ENCODE measurements at regions not wholly inside any gene's neighbourhood (a gene's known extent, or its start where the extent isn't known, plus 50 kb on each side); places are given as distances from the start of the nearest gene placed in this dataset.

DNA sequence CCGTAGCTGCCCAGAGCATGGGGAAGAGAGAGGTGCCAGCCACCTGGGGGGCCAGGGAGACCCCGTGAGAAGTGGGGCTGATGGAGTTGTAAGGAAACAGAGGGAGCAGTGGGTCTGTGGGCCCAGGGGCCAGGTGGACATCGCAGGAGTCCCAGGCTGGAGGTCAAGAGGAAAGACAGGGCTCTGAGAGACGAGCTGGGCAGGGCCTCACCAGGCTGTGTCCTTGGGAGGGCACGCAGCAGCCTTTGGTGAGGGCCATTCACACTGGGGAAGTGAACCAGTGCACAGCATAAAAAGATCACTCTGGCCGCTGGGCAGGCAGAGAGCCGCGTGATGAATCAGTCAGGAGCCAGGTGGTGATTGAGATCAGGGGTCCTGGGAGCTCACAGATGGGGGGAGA is 73.9 kb upstream of the FOXQ1 start:
- H3K4me3 ChIP-seq (replicated peaks; ENCODE audit: insufficient read depth, low read length): no peak overlapping the region
- no peaks in the 10 kb centered on the region for H3K27me3 ChIP-seq (ENCODE audit: insufficient read depth, poor library complexity, severe bottlenecking)
- no peak for DNase-seq (ENCODE audit: low read depth in 1 of 2, low spot score in 1 of 2)
- TF ChIP-seq, protein P1, sequence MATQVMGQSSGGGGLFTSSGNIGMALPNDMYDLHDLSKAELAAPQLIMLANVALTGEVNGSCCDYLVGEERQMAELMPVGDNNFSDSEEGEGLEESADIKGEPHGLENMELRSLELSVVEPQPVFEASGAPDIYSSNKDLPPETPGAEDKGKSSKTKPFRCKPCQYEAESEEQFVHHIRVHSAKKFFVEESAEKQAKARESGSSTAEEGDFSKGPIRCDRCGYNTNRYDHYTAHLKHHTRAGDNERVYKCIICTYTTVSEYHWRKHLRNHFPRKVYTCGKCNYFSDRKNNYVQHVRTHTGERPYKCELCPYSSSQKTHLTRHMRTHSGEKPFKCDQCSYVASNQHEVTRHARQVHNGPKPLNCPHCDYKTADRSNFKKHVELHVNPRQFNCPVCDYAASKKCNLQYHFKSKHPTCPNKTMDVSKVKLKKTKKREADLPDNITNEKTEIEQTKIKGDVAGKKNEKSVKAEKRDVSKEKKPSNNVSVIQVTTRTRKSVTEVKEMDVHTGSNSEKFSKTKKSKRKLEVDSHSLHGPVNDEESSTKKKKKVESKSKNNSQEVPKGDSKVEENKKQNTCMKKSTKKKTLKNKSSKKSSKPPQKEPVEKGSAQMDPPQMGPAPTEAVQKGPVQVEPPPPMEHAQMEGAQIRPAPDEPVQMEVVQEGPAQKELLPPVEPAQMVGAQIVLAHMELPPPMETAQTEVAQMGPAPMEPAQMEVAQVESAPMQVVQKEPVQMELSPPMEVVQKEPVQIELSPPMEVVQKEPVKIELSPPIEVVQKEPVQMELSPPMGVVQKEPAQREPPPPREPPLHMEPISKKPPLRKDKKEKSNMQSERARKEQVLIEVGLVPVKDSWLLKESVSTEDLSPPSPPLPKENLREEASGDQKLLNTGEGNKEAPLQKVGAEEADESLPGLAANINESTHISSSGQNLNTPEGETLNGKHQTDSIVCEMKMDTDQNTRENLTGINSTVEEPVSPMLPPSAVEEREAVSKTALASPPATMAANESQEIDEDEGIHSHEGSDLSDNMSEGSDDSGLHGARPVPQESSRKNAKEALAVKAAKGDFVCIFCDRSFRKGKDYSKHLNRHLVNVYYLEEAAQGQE (IDR thresholded peaks at IDR 0.05; ENCODE audit: insufficient replicate concordance, low read depth): no peak
- TF ChIP-seq SPI1 (IDR thresholded peaks at IDR 0.05; ENCODE audit: borderline replicate concordance, low read depth) (no peak), POLR2AphosphoS5 (IDR thresholded peaks at IDR 0.05; ENCODE audit: low read depth) (no peak), GABPA (IDR thresholded peaks at IDR 0.05; ENCODE audit: low read depth) (no peak)
- TF ChIP-seq, protein P2, sequence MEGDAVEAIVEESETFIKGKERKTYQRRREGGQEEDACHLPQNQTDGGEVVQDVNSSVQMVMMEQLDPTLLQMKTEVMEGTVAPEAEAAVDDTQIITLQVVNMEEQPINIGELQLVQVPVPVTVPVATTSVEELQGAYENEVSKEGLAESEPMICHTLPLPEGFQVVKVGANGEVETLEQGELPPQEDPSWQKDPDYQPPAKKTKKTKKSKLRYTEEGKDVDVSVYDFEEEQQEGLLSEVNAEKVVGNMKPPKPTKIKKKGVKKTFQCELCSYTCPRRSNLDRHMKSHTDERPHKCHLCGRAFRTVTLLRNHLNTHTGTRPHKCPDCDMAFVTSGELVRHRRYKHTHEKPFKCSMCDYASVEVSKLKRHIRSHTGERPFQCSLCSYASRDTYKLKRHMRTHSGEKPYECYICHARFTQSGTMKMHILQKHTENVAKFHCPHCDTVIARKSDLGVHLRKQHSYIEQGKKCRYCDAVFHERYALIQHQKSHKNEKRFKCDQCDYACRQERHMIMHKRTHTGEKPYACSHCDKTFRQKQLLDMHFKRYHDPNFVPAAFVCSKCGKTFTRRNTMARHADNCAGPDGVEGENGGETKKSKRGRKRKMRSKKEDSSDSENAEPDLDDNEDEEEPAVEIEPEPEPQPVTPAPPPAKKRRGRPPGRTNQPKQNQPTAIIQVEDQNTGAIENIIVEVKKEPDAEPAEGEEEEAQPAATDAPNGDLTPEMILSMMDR (IDR thresholded peaks at IDR 0.05; ENCODE audit: insufficient read depth, low read length): no peak
- H3K27ac ChIP-seq (replicated peaks): no peak overlapping the region

DNA sequence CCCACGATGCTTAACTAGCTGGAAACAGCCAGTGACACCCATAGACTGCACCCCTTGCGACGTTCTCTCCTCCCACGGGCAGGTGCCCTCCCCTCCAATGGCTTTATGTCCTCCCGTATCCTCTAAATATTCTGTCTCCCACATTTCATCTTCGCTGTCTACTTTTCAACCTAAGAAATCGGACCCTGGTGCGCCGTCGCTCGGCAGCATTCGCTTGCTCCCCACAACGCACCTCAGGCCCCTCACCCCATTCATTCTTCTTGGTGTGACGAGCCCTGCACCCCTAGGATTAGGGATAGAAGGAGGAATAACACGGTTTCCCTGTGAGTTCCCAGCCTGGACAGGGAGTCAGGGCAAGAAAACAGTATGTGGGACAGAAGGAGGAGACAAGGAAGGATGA is 74.3 kb upstream of the FOXQ1 start:
- no peak for DNase-seq (ENCODE audit: low read depth in 1 of 2, low spot score in 1 of 2)
- Histone ChIP-seq H3K27ac (replicated peaks) (no peak overlapping the region), H3K27me3 (ENCODE audit: insufficient read depth, poor library complexity, severe bottlenecking) (no peaks in the 10 kb centered on the region), H3K4me3 (replicated peaks; ENCODE audit: insufficient read depth, low read length) (no peak overlapping the region)
- TF ChIP-seq POLR2AphosphoS5 (IDR thresholded peaks at IDR 0.05; ENCODE audit: low read depth): no peak
- no peak for TF ChIP-seq GABPA (IDR thresholded peaks at IDR 0.05; ENCODE audit: low read depth)
- no peak for TF ChIP-seq SPI1 (IDR thresholded peaks at IDR 0.05; ENCODE audit: borderline replicate concordance, low read depth)
- TF ChIP-seq, protein P1 (IDR thresholded peaks at IDR 0.05; ENCODE audit: insufficient replicate concordance, low read depth): no peak
- TF ChIP-seq, protein P2 (IDR thresholded peaks at IDR 0.05; ENCODE audit: insufficient read depth, low read length): no peak

DNA sequence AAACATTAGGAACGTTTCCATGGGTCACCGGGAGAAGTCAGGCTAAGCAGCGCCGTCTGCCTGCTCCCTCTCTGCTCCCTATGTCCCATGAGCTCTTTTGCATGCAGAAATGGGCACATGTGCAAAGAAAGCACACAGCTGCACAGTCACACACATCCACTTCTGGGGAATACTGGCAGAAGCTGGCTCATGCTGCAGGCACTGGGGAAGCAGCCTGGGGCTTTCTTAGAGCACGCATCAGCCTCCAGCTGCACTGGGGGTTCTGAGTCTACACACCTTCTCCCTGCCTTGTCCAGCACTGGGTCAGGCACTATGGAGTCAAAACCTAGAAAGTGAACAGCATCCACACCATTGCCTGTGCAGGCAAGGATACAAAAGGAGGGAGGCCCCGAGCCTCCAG is 76.1 kb upstream of the FOXQ1 start:
- H3K27me3 ChIP-seq (ENCODE audit: insufficient read depth, poor library complexity, severe bottlenecking): no peaks in the 10 kb centered on the region
- DNase-seq (ENCODE audit: low read depth in 1 of 2, low spot score in 1 of 2): no peak
- TF ChIP-seq, protein P1 (IDR thresholded peaks at IDR 0.05; ENCODE audit: insufficient replicate concordance, low read depth): no peak
- TF ChIP-seq GABPA (IDR thresholded peaks at IDR 0.05; ENCODE audit: low read depth): no peak
- no peak for TF ChIP-seq SPI1 (IDR thresholded peaks at IDR 0.05; ENCODE audit: borderline replicate concordance, low read depth)
- TF ChIP-seq, protein P2 (IDR thresholded peaks at IDR 0.05; ENCODE audit: insufficient read depth, low read length): no peak

More for the DNA sequence above, 76.1 kb upstream of the FOXQ1 start:
- H3K4me3 ChIP-seq (replicated peaks; ENCODE audit: insufficient read depth, low read length): no peak overlapping the region
- no peak overlapping the region for H3K27ac ChIP-seq (replicated peaks)

Data from HL-60 (cell line).